HG02571 (cell line): ENCODE measurements at regions not wholly inside any gene's neighbourhood (a gene's known extent, or its start where the extent isn't known, plus 50 kb on each side); places are given as distances from the start of the nearest gene placed in this dataset.
"Not testable (repeated sequence)": the region's sequence is repeated elsewhere in the genome, so short reads cannot be mapped to it uniquely, and the experiment has no call there.

Experiments used
- ATAC-seq: cut with Tn5 transposase; IDR thresholded peaks from one replicate; pipeline ENCODE4 v1.9.1; 2021; ENCODE audit warnings: mild to moderate bottlenecking, moderate library complexity; ENCODE audit not compliant: unreplicated experiment

- ATAC-seq, result no peak
These were observed 210.1 kb upstream of the NRIP1 start for GRCh38 chr21:15274701-15275485.

DNA sequence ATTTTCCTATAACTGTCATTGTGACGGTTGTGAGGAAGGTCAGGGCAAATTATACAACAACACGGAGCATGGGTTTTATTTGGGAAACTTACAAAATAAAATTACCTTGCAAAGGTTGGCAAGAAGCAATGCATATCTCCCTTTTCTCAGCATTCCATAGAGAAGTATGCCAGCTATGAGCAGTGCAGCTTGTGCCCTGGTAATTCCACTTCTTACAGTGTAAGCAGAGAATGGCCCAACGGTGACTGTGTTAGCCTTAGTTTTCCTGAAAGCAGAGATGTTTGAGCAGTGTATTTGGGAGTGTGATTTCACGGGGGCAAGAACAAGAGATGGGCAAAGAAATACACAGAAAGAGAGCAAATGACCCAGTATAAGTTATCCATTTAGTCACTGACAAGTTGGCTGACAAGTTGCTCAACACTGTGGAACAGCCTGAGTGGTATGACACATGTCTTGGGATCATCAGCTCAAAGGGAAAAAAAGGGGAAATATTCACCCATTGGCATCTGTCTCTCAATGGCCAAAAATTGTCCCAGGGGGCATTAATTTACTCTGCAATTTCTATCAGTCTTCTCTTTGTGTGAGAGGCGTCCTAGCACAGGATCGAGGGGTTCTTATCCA is 210.9 kb upstream of the NRIP1 start:
- ATAC-seq, result no peak

- no peak for ATAC-seq
These were observed 211.4 kb upstream of the NRIP1 start for GRCh38 chr21:15276243-15276642.

DNA sequence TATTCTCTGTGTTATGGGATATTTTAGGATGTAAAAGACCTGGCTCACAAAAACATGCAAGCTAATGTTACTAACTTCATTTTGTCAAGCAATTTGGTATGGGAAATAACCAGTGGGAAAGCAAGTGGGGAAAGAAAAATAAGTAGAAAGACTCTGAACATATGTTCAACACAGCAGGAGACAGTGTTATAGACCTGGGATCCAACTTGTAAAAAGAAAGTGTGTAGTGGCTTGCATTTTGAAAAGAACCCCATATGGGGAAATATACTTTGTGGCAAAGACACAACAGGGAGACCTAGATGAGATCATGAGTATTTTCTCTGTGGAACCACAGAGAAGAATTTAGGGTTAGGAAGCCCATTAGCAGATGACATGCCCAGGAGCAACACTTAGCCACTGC is 212.7 kb upstream of the NRIP1 start:
- ATAC-seq, result no peak

GRCh38 chr21:15278279-15278678 is 213.5 kb upstream of the NRIP1 start:
- ATAC-seq, result no peak

DNA sequence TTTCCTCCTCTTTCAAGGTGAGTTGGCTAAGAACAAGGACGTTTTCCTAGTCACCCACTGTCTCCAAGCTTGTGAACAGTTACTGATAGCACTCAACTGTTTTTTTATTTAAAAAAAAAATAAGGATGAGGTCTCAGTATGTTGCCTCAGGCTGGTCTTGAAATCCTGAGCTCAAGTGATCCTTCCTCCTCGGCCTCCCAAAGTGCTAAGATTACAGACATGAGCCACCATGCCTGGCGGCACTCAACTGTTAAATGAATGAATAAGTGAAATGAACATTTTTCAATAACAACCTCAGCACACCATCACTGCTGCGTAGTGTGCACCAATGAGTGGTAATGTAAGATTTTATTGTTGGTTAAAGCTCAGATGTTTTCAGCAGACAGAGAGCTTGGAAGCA is 214.1 kb upstream of the NRIP1 start:
- no peak for ATAC-seq

- ATAC-seq, result no peak
These were observed 214.7 kb upstream of the NRIP1 start for GRCh38 chr21:15279482-15279881.

GRCh38 chr21:15281714-15282113 is 216.9 kb upstream of the NRIP1 start:
- ATAC-seq, result no peak

DNA sequence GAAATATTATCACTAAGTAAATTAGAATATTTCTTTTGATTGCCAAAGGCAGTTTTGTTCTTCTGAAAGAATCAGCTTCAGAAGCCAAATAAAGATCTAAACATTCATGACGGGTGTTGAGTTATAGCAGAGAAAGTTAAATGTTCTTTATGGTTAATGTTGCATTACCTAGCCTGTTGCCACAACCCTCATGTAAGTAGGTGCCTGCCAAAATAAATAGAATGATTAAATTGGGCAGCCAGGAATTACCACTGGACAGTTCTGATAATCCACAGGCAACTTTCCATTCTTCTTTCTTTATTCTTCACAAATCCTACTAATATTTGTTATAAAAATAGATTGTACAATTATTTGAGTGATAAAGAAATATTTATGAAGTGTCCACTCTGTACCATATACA is 217.9 kb upstream of the NRIP1 start:
- ATAC-seq, result no peak

- no peak for ATAC-seq
These were observed 218.3 kb upstream of the NRIP1 start for GRCh38 chr21:15283138-15283537.

DNA sequence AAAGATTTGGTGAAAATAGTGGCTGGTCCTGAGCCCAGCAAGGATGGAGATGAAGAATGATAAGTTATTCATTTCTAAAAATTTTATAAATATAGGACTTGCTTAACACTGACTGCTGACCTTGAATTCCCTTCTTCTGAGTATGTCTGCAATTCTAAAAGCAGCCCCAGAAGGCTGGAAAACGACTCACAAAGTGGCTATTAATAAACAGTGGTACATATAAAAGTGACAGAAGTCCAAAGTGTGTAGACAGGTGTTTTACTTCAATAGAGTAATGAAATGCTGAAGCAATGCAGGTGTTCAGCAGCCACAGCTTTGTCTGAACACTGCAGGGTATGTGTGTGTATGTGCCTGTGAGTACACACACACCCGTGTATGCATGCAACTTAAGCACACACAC is 219.0 kb upstream of the NRIP1 start:
- ATAC-seq, result no peak

DNA sequence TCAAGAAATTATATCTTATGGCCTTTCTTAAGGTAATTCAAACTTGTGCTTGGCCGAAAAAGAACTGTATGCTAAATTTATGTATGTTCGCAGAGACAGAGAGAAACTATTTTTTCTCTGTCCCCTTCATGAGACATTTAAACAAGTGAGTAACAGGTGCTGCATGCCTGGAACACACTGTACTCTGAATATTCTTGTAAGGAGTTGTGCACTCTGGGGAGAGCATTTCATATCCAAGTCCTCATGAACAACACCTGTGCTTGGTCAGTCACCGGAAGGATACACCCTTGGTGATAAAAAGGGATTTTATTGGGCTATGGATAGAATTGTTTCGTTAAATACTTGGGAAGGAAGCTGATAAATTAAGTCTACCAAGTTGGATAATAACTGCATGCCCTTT is 220.8 kb upstream of the NRIP1 start:
- ATAC-seq, result no peak

GRCh38 chr21:15289246-15289645 is 224.4 kb upstream of the NRIP1 start:
- ATAC-seq, result no peak

GRCh38 chr21:15289896-15290841 is 225.4 kb upstream of the NRIP1 start:
- ATAC-seq, result no peak

DNA sequence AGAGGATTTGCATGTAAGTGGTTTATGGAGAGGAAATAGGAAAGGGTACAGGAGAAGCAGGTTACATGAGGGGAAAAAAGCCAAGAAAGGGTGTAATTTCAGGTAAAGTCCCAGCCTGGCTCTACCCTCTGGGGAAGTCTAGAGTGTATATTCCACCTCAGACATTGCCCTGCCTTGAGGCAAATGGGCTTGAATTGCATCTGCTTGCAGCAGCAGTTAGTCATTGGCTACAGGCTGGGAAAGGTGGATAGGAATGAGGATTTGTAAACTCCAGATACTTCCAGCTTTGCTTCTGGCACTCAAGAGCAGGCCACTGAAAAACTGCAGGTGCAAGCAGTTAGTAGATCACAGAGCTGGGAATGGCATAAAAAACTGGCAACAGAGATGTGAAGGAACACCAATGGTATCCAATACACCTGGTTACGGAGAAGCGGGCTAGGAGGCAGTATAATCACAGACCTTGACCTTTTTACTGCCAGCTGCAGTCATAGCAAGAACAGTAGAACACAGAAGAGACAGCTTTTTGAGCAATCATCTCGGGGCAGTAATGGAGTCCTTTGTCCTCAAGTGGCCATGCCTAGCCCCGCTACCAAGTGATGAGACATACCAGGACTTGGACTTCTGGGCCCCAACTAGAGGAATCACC is 226.9 kb upstream of the NRIP1 start:
- ATAC-seq, result no peak

DNA sequence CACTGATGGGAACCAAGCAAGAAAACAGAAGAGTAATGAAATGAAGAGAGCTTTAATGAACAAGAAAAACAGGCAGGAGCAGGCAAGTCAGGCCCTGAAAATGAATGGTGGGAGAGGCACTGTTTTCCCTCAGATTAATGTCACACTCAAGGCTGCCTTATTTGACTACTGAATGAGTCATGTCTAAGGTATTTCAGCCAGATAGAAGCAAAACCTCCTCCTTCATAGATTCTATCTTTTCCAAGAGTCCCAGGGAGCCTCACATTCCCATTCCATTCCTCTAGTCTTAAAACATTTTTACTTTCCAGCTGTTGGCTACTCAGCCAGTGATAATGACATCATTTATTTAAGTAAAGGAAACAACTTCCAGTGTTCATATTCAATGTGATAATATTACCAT is 228.4 kb upstream of the NRIP1 start:
- ATAC-seq, result no peak

DNA sequence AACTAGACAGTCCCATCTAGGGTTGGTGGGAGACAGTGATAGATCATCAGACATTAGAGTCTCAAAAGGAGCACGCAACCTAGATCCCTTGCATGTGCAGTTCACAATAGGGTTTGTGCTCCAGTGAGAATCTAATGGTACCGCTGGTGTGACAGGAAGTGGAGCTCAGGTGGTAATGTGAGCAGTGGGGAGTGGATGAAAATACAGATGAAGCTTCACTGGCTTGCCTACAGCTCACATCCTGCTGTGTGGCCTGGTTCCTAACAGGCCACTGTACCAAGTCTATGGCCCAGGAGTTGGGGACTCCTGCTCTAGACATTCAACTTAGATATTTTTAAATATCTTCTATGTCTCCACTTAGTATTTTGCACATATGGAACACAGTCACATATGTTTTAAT is 231.1 kb upstream of the NRIP1 start:
- ATAC-seq, result no peak

GRCh38 chr21:15297824-15298223 is 233.0 kb upstream of the NRIP1 start:
- no peak for ATAC-seq

GRCh38 chr21:15298306-15298705 is 233.5 kb upstream of the NRIP1 start:
- no peak for ATAC-seq

DNA sequence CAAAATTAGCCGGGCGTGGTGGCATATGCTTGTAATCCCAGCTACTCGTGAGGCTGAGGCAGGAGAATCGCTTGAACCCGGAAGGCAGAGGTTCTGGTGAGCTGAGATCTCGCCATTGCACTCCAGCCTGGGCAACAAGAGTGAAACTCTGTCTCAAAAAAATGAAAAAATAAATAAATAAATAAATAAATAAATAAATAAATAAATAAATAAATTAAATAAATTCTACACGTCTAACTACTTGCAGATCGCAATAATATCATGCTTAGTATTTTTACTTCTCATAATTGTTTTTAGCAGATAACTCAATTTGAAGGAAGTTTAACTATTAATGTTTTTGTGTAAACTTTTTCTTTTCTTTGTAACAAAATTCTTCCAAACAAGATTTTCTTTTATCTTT is 234.0 kb upstream of the NRIP1 start:
- not testable (repeated sequence) for ATAC-seq

- no peak for ATAC-seq
These were observed 235.3 kb upstream of the NRIP1 start for GRCh38 chr21:15300131-15300530.
